ENCODE measurements at regions not wholly inside any gene's neighbourhood (a gene's known extent, or its start where the extent isn't known, plus 50 kb on each side); places are given as distances from the start of the nearest gene placed in this dataset.

DNA sequence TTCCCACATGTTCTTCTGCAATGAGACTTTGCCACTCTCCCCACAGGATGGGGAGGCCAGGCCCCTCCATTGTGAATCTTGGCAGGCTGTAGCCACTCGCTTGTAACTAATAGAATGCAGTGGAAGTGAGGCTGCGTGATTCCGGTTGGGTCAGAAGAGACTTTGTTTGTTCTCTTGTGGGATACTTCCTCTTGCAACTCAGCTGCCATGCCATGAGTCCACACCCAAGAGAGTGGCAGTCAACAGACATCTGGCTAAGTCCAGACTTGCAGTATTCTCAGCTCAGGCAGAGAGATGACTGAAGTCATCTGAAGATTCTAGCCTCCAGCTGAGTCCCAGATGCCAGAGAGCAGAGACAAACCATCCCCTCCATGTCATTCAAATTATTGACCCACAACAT lies 153.4 kb upstream of the GDF10 start:
- Mint-ChIP-seq H3K27ac (peak overlapping the region in 3 of 7 donors; percentile 19 to 65 (median 61)), H3K9me3 (peaks cover 0 to 10% (median 3%) of the 10 kb centered on the region in 7 donors), H3K27me3 (ENCODE audit: low read depth in 3 of 3) (peaks cover 0 to 5% (median 1%) of the 10 kb centered on the region in 3 donors), H3K36me3 (no peaks in the 10 kb centered on the region), H3K4me3 (no peak overlapping the region), H3K4me1 (peaks cover 11% of the 10 kb centered on the region)
- Histone ChIP-seq H3K9me3 (replicated peaks in 1 of 2; ENCODE audit: control insufficient read depth in 1 of 2, insufficient read depth in 1 of 2, low read length in 2 of 2) (no peaks in the 10 kb centered on the region), H3K4me2 (replicated peaks; ENCODE audit: extremely low read depth, low read length, poor library complexity, severe bottlenecking) (no peak overlapping the region), H3K27me3 (ENCODE audit: control insufficient read depth in 2 of 2, insufficient read depth in 2 of 2, low read length in 2 of 2) (no peaks in the 10 kb centered on the region), H3K4me3 (replicated peaks in 1 of 3; ENCODE audit: low read depth in 2 of 3, low read length in 3 of 3) (no peak overlapping the region), H3K79me2 (ENCODE audit: insufficient read depth, low read length) (no peaks in the 10 kb centered on the region), H3K9ac (ENCODE audit: insufficient read depth, low read length, poor library complexity, severe bottlenecking) (no peak overlapping the region), H2AFZ (ENCODE audit: insufficient read depth, low read depth, low read length, poor library complexity, severe bottlenecking) (no peak overlapping the region), H3K36me3 (replicated peaks in 1 of 2; ENCODE audit: control insufficient read depth in 1 of 2, insufficient read depth in 2 of 2, low read length in 2 of 2) (no peaks in the 10 kb centered on the region), H3K4me1 (ENCODE audit: control insufficient read depth in 1 of 2, insufficient read depth in 2 of 2, low read length in 2 of 2) (peaks cover 6 to 13% of the 10 kb centered on the region in 2 donors), H4K20me1 (ENCODE audit: insufficient read depth, low read length) (no peaks in the 10 kb centered on the region), H3K27ac (ENCODE audit: low read depth in 1 of 2, low read length in 2 of 2) (no peak overlapping the region)
- TF ChIP-seq, protein P1, sequence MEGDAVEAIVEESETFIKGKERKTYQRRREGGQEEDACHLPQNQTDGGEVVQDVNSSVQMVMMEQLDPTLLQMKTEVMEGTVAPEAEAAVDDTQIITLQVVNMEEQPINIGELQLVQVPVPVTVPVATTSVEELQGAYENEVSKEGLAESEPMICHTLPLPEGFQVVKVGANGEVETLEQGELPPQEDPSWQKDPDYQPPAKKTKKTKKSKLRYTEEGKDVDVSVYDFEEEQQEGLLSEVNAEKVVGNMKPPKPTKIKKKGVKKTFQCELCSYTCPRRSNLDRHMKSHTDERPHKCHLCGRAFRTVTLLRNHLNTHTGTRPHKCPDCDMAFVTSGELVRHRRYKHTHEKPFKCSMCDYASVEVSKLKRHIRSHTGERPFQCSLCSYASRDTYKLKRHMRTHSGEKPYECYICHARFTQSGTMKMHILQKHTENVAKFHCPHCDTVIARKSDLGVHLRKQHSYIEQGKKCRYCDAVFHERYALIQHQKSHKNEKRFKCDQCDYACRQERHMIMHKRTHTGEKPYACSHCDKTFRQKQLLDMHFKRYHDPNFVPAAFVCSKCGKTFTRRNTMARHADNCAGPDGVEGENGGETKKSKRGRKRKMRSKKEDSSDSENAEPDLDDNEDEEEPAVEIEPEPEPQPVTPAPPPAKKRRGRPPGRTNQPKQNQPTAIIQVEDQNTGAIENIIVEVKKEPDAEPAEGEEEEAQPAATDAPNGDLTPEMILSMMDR (IDR thresholded peaks at IDR 0.05), result no peak
- intact Hi-C loops (cut with micrococcal nuclease), result no loop called here
- 54% methylated on average over 3 of the region's 3 CpGs for WGBS (ENCODE audit: insufficient coverage)
- peak; percentile 21 to 48 (median 28) for DNase-seq

DNA sequence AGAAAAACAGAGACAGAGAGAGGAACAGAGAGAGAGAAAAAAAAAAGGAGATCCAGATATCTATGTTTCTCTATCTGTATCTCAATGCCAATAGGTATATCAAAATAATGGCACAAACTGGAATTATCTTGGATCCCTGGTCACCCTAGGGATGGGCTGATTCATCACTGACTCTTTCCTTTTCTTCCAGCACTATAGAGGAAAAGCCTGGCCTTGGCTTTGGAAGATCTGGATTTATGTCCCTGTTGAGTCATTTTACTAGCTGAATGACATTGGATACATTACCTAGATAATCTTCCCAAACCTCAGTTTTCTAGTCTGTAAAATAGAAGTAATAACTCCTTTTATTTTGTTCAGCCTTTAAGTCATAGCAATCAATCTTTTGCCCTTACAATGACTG lies 152.8 kb upstream of the GDF10 start:
- H3K4me3 ChIP-seq (replicated peaks in 1 of 3; ENCODE audit: low read depth in 2 of 3, low read length in 3 of 3), result no peak overlapping the region
- H3K4me3 Mint-ChIP-seq, result no peak overlapping the region
- peaks cover 0 to 5% (median 1%) of the 10 kb centered on the region in 3 donors for H3K27me3 Mint-ChIP-seq (ENCODE audit: low read depth in 3 of 3)
- peaks cover 11% of the 10 kb centered on the region for H3K4me1 Mint-ChIP-seq
- H3K27ac Mint-ChIP-seq, result peak overlapping the region in 1 of 7 donors; percentile 61
- TF ChIP-seq, protein P1 (IDR thresholded peaks at IDR 0.05), result no peak
- H3K27ac ChIP-seq (ENCODE audit: low read depth in 1 of 2, low read length in 2 of 2), result no peak overlapping the region
- H3K36me3 ChIP-seq (replicated peaks in 1 of 2; ENCODE audit: control insufficient read depth in 1 of 2, insufficient read depth in 2 of 2, low read length in 2 of 2), result no peaks in the 10 kb centered on the region
- no peak overlapping the region for H3K4me2 ChIP-seq (replicated peaks; ENCODE audit: extremely low read depth, low read length, poor library complexity, severe bottlenecking)
- intact Hi-C loops (cut with micrococcal nuclease), result no loop called here
- H3K79me2 ChIP-seq (ENCODE audit: insufficient read depth, low read length), result no peaks in the 10 kb centered on the region
- peaks cover 0 to 10% (median 3%) of the 10 kb centered on the region in 7 donors for H3K9me3 Mint-ChIP-seq
- H4K20me1 ChIP-seq (ENCODE audit: insufficient read depth, low read length), result no peaks in the 10 kb centered on the region
- DNase-seq, result no peak
- no peak overlapping the region for H2AFZ ChIP-seq (ENCODE audit: insufficient read depth, low read depth, low read length, poor library complexity, severe bottlenecking)
- H3K9me3 ChIP-seq (replicated peaks in 1 of 2; ENCODE audit: control insufficient read depth in 1 of 2, insufficient read depth in 1 of 2, low read length in 2 of 2), result no peaks in the 10 kb centered on the region
- H3K36me3 Mint-ChIP-seq, result no peaks in the 10 kb centered on the region
- H3K27me3 ChIP-seq (ENCODE audit: control insufficient read depth in 2 of 2, insufficient read depth in 2 of 2, low read length in 2 of 2), result no peaks in the 10 kb centered on the region
- peaks cover 6 to 13% of the 10 kb centered on the region in 2 donors for H3K4me1 ChIP-seq (ENCODE audit: control insufficient read depth in 1 of 2, insufficient read depth in 2 of 2, low read length in 2 of 2)
- no peak overlapping the region for H3K9ac ChIP-seq (ENCODE audit: insufficient read depth, low read length, poor library complexity, severe bottlenecking)
